ENCODE measurements at regions not wholly inside any gene's neighbourhood (a gene's known extent, or its start where the extent isn't known, plus 50 kb on each side); places are given as distances from the start of the nearest gene placed in this dataset.
"Not testable (repeated sequence)": the region's sequence is repeated elsewhere in the genome, so short reads cannot be mapped to it uniquely, and the experiment has no call there.

DNA sequence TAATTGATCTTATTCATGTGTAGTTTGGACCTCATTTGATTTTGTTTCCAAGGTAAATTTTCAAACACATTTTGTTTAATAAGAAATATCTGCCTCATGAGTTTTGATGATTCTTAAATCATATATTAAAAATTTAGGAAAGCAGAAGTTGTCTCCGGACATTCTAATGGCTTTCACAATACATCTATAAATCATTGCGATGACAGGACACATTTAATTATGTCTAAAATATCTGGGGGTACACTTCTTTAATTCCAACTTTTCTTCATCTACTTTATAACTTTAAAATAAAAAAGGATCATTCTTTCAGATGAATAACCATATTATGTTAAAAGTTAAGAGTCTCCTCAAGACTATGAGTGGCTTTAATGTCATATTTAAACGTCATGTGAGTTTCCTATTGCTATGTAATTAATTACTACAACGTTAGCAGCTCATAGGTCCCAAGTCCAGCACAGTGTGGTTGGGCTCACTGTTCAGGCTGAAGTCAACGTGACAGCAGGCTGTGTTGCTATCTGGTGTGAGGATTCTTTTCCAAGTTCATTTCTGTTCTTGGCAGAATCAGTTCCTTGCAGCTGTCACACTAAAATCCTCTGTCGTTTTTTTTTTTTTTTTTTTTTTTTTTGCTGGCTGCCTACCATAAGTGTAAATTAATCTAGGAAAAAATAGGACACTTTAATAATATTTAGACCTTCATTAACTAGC lies 893.5 kb downstream of the LTN1 start:
- no peak for DNase-seq

- DNase-seq: no peak
These were observed 901.2 kb downstream of the LTN1 start for GRCh38 chr21:28091466-28091865.

DNA sequence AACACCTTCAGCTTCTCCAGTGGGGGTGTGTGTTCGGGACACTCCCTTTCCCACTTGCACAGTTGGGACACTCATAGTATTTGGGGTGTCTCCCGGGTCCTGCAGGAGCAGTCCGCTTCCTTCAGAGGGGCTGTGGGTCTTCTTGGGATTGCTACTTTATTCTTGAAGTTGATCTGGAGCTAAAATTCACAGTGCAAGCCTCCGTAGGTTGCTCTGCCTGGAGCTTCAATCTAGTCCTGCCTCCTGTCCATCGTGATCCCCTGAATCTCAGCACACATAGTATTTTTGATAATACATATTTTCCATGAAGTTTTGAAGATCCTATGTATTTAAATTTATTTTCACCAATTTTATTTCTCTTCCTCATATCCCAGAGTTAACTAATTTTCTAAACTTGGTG lies 902.1 kb downstream of the LTN1 start:
- no peak for DNase-seq

GRCh38 chr21:28089599-28090441 lies 902.9 kb downstream of the LTN1 start:
- no peak for DNase-seq

DNA sequence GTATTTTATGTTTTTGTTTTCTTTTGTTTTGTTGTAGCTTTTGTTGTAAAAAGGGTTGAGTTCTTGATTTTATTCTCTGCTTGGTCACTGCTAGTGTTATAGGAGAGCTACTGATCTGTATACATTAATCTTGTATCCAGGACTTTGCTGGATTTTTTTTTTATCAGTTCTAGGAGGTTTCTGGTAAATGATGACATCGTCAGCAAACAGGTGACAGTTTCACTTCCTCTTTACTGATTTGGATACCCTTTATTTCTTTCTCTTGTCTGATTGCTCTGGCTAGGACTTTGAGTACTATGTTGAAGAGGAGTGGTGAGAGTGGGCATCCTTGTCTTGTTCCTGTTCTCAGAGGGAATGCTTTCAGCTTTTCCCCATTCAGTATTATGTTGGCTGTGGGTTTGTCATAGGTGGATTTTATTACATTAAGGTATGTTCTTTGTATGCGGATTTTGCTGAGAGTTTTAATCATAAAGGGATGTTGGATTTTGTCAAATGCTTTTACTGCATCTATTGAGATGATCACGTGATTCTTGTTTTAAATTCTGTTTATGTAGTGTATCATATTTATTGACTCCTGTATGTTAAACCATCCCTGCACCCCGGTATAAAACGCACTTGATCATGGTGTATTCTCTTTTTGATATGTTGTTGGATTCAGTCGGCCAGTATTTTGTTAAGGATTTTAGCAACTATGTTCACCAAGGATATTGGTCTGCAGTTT lies 905.7 kb downstream of the LTN1 start:
- DNase-seq: no peak

- DNase-seq: no peak
These were observed 907.7 kb downstream of the LTN1 start for GRCh38 chr21:28084951-28085350.

DNA sequence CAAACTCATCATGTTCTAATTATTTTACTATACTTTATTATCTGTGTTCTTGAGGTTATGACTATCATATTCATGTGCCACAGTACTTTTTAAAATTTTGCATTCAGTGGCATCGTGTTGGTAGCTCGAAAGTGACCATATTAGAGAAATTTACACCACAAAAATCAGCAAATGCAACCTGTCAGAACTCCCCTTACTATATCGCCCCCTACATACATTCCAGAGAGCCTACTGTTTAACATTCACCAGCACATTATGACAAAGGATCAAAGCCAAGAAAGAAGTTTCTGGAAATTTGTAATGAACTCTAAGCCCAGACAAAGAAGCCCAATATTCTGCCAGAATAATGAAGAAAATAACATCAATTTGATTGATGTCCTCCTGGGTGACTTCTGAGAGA lies 909.3 kb downstream of the LTN1 start:
- no peak for DNase-seq

DNA sequence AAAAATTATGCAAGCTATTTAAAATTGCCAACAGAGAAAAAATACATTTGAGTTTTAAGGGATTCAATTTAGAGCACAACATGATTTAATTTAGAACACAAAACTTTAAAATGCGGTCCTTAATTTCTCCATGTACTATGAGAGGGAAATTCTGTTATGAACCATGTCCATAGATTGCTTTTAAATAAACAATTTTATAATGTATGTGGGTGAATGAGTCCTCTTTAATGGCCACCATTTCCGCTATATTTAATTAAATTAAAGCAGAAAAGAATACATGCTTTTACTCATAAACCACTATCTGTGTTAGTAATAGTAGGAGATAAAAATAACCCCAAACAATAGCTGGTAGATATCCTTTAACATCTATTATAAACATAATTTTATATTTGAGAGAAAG lies 914.6 kb downstream of the LTN1 start:
- no peak for DNase-seq

DNA sequence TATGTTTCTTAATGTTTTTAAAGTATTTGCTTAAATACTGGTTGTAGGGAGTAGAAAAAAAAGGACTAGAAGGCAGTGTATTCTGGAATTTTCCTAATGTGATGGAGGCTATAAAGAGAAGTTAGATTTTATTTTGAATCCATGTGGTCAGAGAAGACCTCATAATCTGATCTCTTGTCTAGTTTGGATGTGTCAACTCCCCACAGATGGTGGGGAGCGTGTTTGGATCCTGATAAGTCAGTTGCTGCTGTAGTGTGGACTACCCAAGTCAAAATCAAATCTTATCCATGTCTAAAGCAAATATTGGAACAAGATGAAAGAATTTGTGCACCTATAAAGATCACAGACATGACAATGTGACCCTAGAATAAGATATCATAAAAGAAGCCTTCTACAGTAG lies 918.0 kb downstream of the LTN1 start:
- DNase-seq: no peak

GRCh38 chr21:28072601-28073000 lies 920.1 kb downstream of the LTN1 start:
- DNase-seq: no peak

- no peak for DNase-seq
These were observed 923.2 kb downstream of the LTN1 start for GRCh38 chr21:28069450-28069923.

GRCh38 chr21:28068455-28069358 lies 924.0 kb downstream of the LTN1 start:
- DNase-seq: no peak

DNA sequence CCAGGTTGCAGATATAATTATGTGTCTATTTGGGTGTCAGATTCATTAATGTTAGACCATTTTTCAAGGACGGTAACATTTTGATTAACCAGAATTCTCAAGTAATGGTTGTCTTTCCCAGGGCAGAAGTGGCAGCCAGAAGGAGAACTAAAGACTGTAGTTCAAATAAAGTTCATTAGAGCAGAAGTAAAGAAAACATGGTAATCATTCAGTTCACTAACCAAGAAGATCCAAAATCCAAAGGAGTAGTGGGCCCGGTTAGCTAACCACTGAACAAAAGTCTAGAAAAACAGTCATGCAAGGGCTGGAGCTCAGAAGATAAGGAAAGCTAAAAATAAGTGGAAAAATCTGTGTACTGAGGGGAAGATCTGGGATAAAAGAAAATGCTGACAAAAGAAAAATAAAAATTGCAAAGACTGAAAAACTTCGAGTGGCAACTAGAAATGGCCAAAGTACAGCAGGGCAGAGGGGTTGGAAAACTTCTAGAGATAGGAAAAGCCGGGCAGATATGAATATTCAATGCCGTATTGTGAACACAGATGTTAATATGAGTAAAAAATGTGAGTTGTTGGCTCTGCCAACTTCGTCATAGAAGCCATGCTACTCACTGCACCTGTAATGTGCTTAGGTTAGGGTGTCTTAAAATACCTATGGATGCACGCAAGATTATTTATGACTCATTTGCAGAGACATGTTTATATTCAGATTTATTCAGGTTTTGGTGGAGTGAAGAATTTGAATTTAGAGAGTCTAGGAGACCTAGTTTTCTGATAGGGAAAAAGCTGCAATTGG lies 925.9 kb downstream of the LTN1 start:
- DNase-seq: no peak

DNA sequence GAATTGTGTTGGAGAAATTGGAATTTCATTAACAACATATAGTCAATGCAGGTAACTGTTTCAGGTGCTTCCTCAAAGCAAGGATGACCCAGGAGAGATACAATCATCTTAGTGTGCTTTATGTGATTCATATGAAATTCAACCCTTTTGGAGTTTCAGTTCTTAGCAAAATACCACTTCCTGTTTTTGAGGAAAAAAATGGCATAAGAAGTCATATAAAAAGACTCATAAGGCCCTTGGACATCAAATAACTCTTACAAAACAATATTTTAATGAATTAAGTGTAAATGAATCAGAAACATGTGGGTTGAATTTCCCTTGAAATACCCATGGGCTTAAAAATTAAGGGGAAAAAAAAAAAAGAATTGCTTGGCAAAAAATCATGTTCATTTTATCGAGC lies 926.6 kb downstream of the LTN1 start:
- no peak for DNase-seq

DNA sequence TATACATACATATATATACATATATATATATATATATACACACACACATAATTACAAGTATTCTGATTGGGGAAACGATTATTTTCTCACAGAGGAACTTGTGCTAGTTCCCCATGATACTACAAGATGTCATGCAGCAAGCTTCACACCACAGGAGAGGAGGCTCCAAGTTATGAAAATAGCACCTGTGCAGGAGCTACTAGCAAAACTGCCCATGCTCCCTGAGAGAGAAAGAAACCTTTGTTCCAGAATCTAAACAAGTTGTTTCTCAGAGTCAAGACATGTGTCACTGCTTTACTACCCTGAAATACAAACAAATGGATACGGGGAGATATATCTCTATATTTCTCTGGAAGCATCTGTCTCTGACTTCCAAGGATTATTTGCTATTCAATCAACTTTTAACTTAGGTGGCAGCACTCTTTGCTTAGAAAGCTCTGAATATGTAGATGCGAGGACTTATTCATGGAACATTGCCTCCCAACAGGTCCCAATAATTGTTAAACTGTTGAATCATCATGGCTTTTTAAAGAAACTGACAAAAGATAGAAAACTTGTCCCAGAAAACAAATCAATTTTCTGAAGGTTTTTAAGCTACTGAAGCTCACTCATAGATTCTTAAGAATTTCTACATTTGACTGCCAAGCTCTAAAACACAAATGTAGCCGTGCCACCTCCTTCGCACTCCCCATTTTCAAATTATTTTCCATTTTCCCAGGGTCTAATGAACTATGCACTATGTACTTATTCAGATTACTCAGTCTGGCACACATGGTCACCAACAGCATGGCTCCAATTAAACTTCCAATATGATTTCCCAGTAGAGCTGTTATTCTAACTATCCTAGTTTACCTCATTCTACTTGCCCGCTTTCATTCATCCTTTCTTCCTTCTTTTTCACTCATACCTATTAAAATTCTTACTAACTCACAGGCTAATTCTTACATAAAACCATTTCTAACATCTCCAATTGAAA lies 929.1 kb downstream of the LTN1 start:
- DNase-seq: no peak

- not testable (repeated sequence) for DNase-seq
These were observed 939.7 kb downstream of the LTN1 start for GRCh38 chr21:28052956-28053355.

- not testable (repeated sequence) for DNase-seq
These were observed 941.0 kb downstream of the LTN1 start for GRCh38 chr21:28051649-28052048.

- DNase-seq: not testable (repeated sequence)
These were observed 957.0 kb downstream of the LTN1 start for GRCh38 chr21:28035692-28036091.

DNA sequence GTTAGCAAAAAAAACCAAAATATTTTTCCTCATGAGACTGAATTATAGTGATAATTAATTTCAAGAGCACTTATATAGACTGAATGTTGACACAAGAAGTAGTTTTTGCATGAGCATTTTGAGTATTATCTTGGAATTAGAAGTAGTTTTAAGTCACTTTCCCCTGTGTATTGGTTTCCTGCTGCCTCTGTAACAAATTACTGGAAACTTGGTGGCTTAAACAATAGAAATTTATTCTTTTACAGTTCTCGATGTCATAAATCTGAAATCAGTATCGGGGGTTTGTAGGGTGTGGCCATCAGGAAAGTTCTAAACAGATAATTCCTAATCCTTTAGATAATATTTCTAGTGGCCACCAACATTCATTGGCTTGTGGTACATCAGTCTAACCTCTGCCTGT lies 957.8 kb downstream of the LTN1 start:
- DNase-seq: not testable (repeated sequence)

GRCh38 chr21:28034334-28034733 lies 958.3 kb downstream of the LTN1 start:
- DNase-seq: not testable (repeated sequence)
